IMR-90 (cell line): ENCODE measurements at regions not wholly inside any gene's neighbourhood (a gene's known extent, or its start where the extent isn't known, plus 50 kb on each side); places are given as distances from the start of the nearest gene placed in this dataset.

Experiments
- ATAC-seq: fragments of 200-7000 bp; cut with Tn5 transposase; 2 replicates; pipeline ENCODE4 v1.9.1; 2020; ENCODE audit warnings: low read depth, mild to moderate bottlenecking, moderate library complexity
- BruUV-seq: library from RNA; stranded (reverse); fragments of 400-500 nt; replicated peaks from 2 replicates; lab custom pipeline; 2021; lab: Mats Ljungman, UMichigan
- CTCF ChIA-PET: fragments of 300-600 bp; formaldehyde crosslinking; extraction: SDS; loops from one replicate; lab custom pipeline; 2021; ENCODE audit warnings: antibody characterized with exemption; lab: Yijun Ruan, JAX
- POLR2A ChIA-PET: fragments of 300-600 bp; sonication (Branson Sonifier 250); formaldehyde crosslinking; loops from one replicate; lab custom pipeline; 2022; ENCODE audit warnings: antibody characterized with exemption; ENCODE audit not compliant: unreplicated experiment; lab: Charles Lee
- DNase-seq: peaks from one replicate; pipeline ENCODE4 v3.0.0; 2013
- H2AFZ ChIP-seq: replicated peaks from 2 replicates; pipeline ENCODE3; 2013; ENCODE audit warnings: low read length, mild to moderate bottlenecking; ENCODE audit not compliant: poor library complexity
- H2AK5ac ChIP-seq: 2 replicates; pipeline ENCODE4 v1.6.1; 2013; ENCODE audit warnings: low read depth, low read length, inconsistent platforms
- H2AK9ac ChIP-seq: replicated peaks from 2 replicates; pipeline ENCODE3; 2013; ENCODE audit warnings: mild to moderate bottlenecking, low read depth, low read length, moderate library complexity; ENCODE audit not compliant: poor library complexity
- H2BK120ac ChIP-seq: 2 replicates; pipeline ENCODE4 v1.6.1; 2013; ENCODE audit warnings: low read depth, low read length, inconsistent platforms
- H2BK15ac ChIP-seq: 3 replicates; pipeline ENCODE4 v1.6.1; 2013; ENCODE audit warnings: low read depth, low read length, inconsistent platforms
- H2BK20ac ChIP-seq: 2 replicates; pipeline ENCODE4 v1.6.1; 2013; ENCODE audit warnings: low read depth, mild to moderate bottlenecking, inconsistent platforms, low read length, moderate library complexity
- H2BK5ac ChIP-seq: 2 replicates; pipeline ENCODE4 v1.6.1; 2013; ENCODE audit warnings: mild to moderate bottlenecking, low read depth, low read length, inconsistent platforms; ENCODE audit not compliant: poor library complexity, severe bottlenecking
- H3K14ac ChIP-seq: replicated peaks from 2 replicates; pipeline ENCODE4 v1.6.1; 2013; ENCODE audit warnings: low read depth, low read length, inconsistent platforms
- H3K18ac ChIP-seq: 2 replicates; pipeline ENCODE4 v1.6.1; 2013; ENCODE audit warnings: low read depth, low read length, control low read depth
- H3K23ac ChIP-seq: 2 replicates; pipeline ENCODE4 v1.6.1; 2013; ENCODE audit warnings: low read depth, low read length, inconsistent platforms
- H3K27ac ChIP-seq: 2 replicates; pipeline ENCODE4 v1.5.1; 2013; ENCODE audit warnings: mild to moderate bottlenecking, control low read depth, low read length; ENCODE audit not compliant: insufficient read depth
- H3K27me3 ChIP-seq: 2 replicates; pipeline ENCODE4 v1.6.1; 2013; ENCODE audit warnings: low read length; ENCODE audit not compliant: control insufficient read depth, insufficient read depth
- H3K36me3 ChIP-seq: 2 replicates; pipeline ENCODE4 v1.6.1; 2013; ENCODE audit warnings: low read length, mixed read lengths; ENCODE audit not compliant: control insufficient read depth, insufficient read depth
- H3K4ac ChIP-seq: 2 replicates; pipeline ENCODE4 v1.6.1; 2013; ENCODE audit warnings: low read depth, low read length, inconsistent platforms
- H3K4me1 ChIP-seq: 2 replicates; pipeline ENCODE4 v1.6.1; 2013; ENCODE audit warnings: low read length, mixed read lengths; ENCODE audit not compliant: control insufficient read depth, insufficient read depth
- H3K4me2 ChIP-seq: 2 replicates; pipeline ENCODE4 v1.6.1; 2013; ENCODE audit warnings: low read depth, mild to moderate bottlenecking, control low read depth, low read length, moderate library complexity
- H3K4me3 ChIP-seq: 2 replicates; pipeline ENCODE4 v1.5.1; 2013; ENCODE audit warnings: low read depth, mild to moderate bottlenecking, control low read depth, low read length, moderate library complexity; ENCODE audit not compliant: insufficient read depth
- H3K56ac ChIP-seq: 2 replicates; pipeline ENCODE4 v1.6.1; 2013; ENCODE audit warnings: low read length, inconsistent platforms; ENCODE audit not compliant: insufficient read depth; ENCODE audit errors: extremely low read depth
- H3K79me1 ChIP-seq, 2 experiments: 2 replicates each; pipeline ENCODE4 v1.6.1; 2013; ENCODE audit warnings: low read length in 2 of 2, inconsistent platforms in 1 of 2, low read depth in 1 of 2
- H3K9ac ChIP-seq: 2 replicates; pipeline ENCODE4 v1.6.1; 2013; ENCODE audit warnings: low read depth, low read length, control low read depth
- H3K9me1 ChIP-seq: 2 replicates; pipeline ENCODE4 v1.6.1; 2013; ENCODE audit warnings: low read length, inconsistent platforms; ENCODE audit not compliant: insufficient read depth
- H3K9me3 ChIP-seq: 2 replicates; pipeline ENCODE4 v1.6.1; 2013; ENCODE audit warnings: low read length; ENCODE audit not compliant: control insufficient read depth, insufficient read depth
- H4K20me1 ChIP-seq: 2 replicates; pipeline ENCODE4 v1.6.1; 2013; ENCODE audit warnings: low read length, inconsistent platforms; ENCODE audit not compliant: insufficient read depth
- H4K5ac ChIP-seq: 2 replicates; pipeline ENCODE4 v1.6.1; 2013; ENCODE audit warnings: mild to moderate bottlenecking, low read depth, low read length, control low read depth
- H4K8ac ChIP-seq, 2 experiments: 2 replicates each; pipeline ENCODE4 v1.6.1; 2013; ENCODE audit warnings: low read depth in 2 of 2, low read length in 2 of 2, control low read depth in 1 of 2, inconsistent platforms in 1 of 2
- H4K91ac ChIP-seq: 2 replicates; pipeline ENCODE4 v1.6.1; 2013; ENCODE audit warnings: low read depth, low read length, inconsistent platforms; ENCODE audit not compliant: insufficient read depth
- CHD1 ChIP-seq: IDR thresholded peaks from 2 replicates; pipeline ENCODE4 v1.6.1; 2012; ENCODE audit warnings: low read depth, low read length, improper control_type of control experiment
- RAD21 ChIP-seq: IDR thresholded peaks from 2 replicates; pipeline ENCODE4 v1.6.1; 2012; ENCODE audit warnings: low read length, improper control_type of control experiment
- RCOR1 ChIP-seq: IDR thresholded peaks from 2 replicates; pipeline ENCODE4 v1.6.1; 2012; ENCODE audit warnings: mild to moderate bottlenecking, low read length, improper control_type of control experiment; ENCODE audit not compliant: insufficient replicate concordance
- WGBS, 2 experiments: methylation state at CpG; one replicate each; pipeline versions ENCODE4 v1.1.5 to v1.1.7; 2013; ENCODE audit warnings: missing lambda C conversion rate in 2 of 2; ENCODE audit not compliant: insufficient read length in 1 of 2; ENCODE audit errors: extremely low coverage in 2 of 2; 5-methylcytosine and 5-hydroxymethylcytosine counted together
- dilution Hi-C: fragments of 300-500 bp; cut with HindIII; formaldehyde crosslinking; loops from one replicate; pipeline ENCODE4 v1.14.3; 2018; ENCODE audit warnings: low sequenced_read_pairs; ENCODE audit not compliant: unreplicated experiment
- in situ Hi-C: fragments of 300-500 bp; cut with MboI; formaldehyde crosslinking; loops from 3 replicates; pipeline ENCODE4 v1.14.3; 2019; ENCODE audit warnings: low sequenced_read_pairs, inconsistent platforms, mixed read lengths
- intact Hi-C: fragments of 100-400 bp; cut with micrococcal nuclease; formaldehyde crosslinking; loops from 2 replicates; pipeline ENCODE4 v1.10.0; 2022

GRCh38 chr13:107462501-107462900 is 752.8 kb downstream of the LIG4 start:
- Histone ChIP-seq H3K36me3 (no peaks in the 10 kb centered on the region), H3K9me1 (peaks cover 12% of the 10 kb centered on the region), H3K27me3 (no peaks in the 10 kb centered on the region), H4K20me1 (0 out of 2 replicates have a peak, but pooled peaks cover 3% of the 10 kb centered on the region), H4K5ac (no peak overlapping the region), H2BK120ac (no peak overlapping the region), H3K56ac (no peak overlapping the region), H3K18ac (peak overlapping the region; percentile 12; the same call in 1 of the 2 replicates), H2BK15ac (no peak overlapping the region), H3K23ac (no peak overlapping the region), H3K9me3 (no peaks in the 10 kb centered on the region), H3K9ac (no peak overlapping the region), H2BK5ac (no peak overlapping the region), H2AK9ac (no peak overlapping the region), H3K27ac (no peak overlapping the region), H2AK5ac (peak overlapping the region; percentile 62; the same call in 1 of the 2 replicates), H2AFZ (no peak overlapping the region), H4K91ac (no peak overlapping the region), H3K4ac (peak overlapping the region; percentile 46), H3K4me3 (no peak overlapping the region), H3K4me2 (no peak overlapping the region), H3K4me1 (peaks cover 12% of the 10 kb centered on the region), H3K79me1 (peaks cover 19 to 47% of the 10 kb centered on the region in 2 experiments), H3K14ac (peak overlapping the region; percentile 37; the same call in 1 of the 2 replicates), H4K8ac (0 out of 4 replicates have a peak overlapping the region, but pooled peaks of 1 of the 2 experiments have one; percentile 5), H2BK20ac (peak overlapping the region; percentile 65)
- ATAC-seq = peak; percentile 13; the same call in 1 of the 2 replicates
- CTCF ChIA-PET = no interaction called here
- WGBS, 2 experiments = 71% methylated on average over 1 of the region's 2 CpGs; no CpG with 5 or more reads in 1 of the 2 experiments
- no peak for TF ChIP-seq RCOR1
- no peak for TF ChIP-seq RAD21
- TF ChIP-seq CHD1 = no peak
- POLR2A ChIA-PET = no interaction called here
- DNase-seq = peak; percentile 19
- BruUV-seq = no TSS peak
- in situ Hi-C loops = no loop called here
- intact Hi-C loops = no loop called here
- dilution Hi-C loops = no loop called here
